GM23338 (cell line): ENCODE measurements at regions not wholly inside any gene's neighbourhood (a gene's known extent, or its start where the extent isn't known, plus 50 kb on each side); places are given as distances from the start of the nearest gene placed in this dataset.

Source experiments
- ATAC-seq: fragments of 200-7000 bp; cut with Tn5 transposase; 3 replicates; pipeline ENCODE4 v1.9.1; 2020
- DNase-seq: peaks from one replicate; pipeline ENCODE4 v3.0.0-alpha.2; 2015; ENCODE audit warnings: low spot score
- H2AFZ ChIP-seq: fragments of 200-600 bp; sonication (generic); 2 replicates; pipeline ENCODE4 v1.8.0; 2016; ENCODE audit warnings: antibody characterized with exemption, mild to moderate bottlenecking, moderate library complexity
- H3F3A ChIP-seq: fragments of 200-600 bp; sonication (generic); replicated peaks from 2 replicates; pipeline ENCODE4 v1.8.0; 2017; ENCODE audit warnings: antibody characterized with exemption, mixed run types, low read depth
- H3K27ac ChIP-seq: fragments of 200-600 bp; sonication (generic); 2 replicates; pipeline ENCODE4 v1.6.1; 2016; ENCODE audit warnings: low read depth
- H3K27me3 ChIP-seq: fragments of 200-600 bp; sonication (generic); 2 replicates; pipeline ENCODE4 v1.8.0; 2016; ENCODE audit warnings: mild to moderate bottlenecking, mixed run types, moderate library complexity; ENCODE audit not compliant: insufficient read depth
- H3K36me3 ChIP-seq: fragments of 200-600 bp; sonication (generic); 2 replicates; pipeline ENCODE4 v1.8.0; 2016; ENCODE audit warnings: mild to moderate bottlenecking; ENCODE audit not compliant: insufficient read depth
- H3K4me1 ChIP-seq: fragments of 200-600 bp; sonication (generic); 2 replicates; pipeline ENCODE4 v1.8.0; 2016; ENCODE audit warnings: mild to moderate bottlenecking, moderate library complexity; ENCODE audit not compliant: insufficient read depth
- H3K4me2 ChIP-seq: fragments of 200-600 bp; sonication (generic); 2 replicates; pipeline ENCODE4 v1.7.1; 2017; ENCODE audit warnings: mixed run types
- H3K4me3 ChIP-seq: fragments of 200-600 bp; sonication (generic); 2 replicates; pipeline ENCODE4 v1.6.1; 2016; ENCODE audit warnings: mixed run types
- H3K79me2 ChIP-seq: fragments of 200-600 bp; sonication (generic); replicated peaks from 2 replicates; pipeline ENCODE4 v1.8.0; 2017; ENCODE audit warnings: mild to moderate bottlenecking; ENCODE audit not compliant: insufficient read depth
- H3K9me2 ChIP-seq: fragments of 200-600 bp; sonication (generic); 2 replicates; pipeline ENCODE4 v1.8.0; 2017; ENCODE audit not compliant: insufficient read depth
- H4K20me1 ChIP-seq: fragments of 200-600 bp; sonication (generic); replicated peaks from 2 replicates; pipeline ENCODE4 v1.8.0; 2017; ENCODE audit warnings: mild to moderate bottlenecking; ENCODE audit not compliant: insufficient read depth
- H3K27ac Mint-ChIP-seq: 2 replicates; pipeline ENCODE4 v1.8.0; 2020; ENCODE audit warnings: inconsistent platforms, mild to moderate bottlenecking, moderate library complexity, mixed read lengths
- H3K27me3 Mint-ChIP-seq: 3 replicates; pipeline ENCODE4 v1.8.0; 2022; ENCODE audit warnings: low read depth, mild to moderate bottlenecking, moderate library complexity, mixed read lengths, inconsistent platforms; ENCODE audit not compliant: insufficient read depth, poor library complexity
- H3K36me3 Mint-ChIP-seq: 3 replicates; pipeline ENCODE4 v1.8.0; 2021; ENCODE audit warnings: low read depth, mild to moderate bottlenecking, inconsistent platforms, moderate library complexity, mixed read lengths
- H3K4me1 Mint-ChIP-seq: 3 replicates; pipeline ENCODE4 v1.8.0; 2020; ENCODE audit warnings: mild to moderate bottlenecking, inconsistent platforms, mixed read lengths
- H3K4me3 Mint-ChIP-seq: 3 replicates; pipeline ENCODE4 v1.8.0; 2021; ENCODE audit warnings: moderate library complexity, mild to moderate bottlenecking, inconsistent platforms, mixed read lengths
- H3K9me3 Mint-ChIP-seq: 3 replicates; pipeline ENCODE4 v1.8.0; 2020; ENCODE audit warnings: moderate library complexity, mild to moderate bottlenecking, inconsistent platforms, mixed read lengths
- CREB1 ChIP-seq: fragments of 250-450 bp; sonication (Bioruptor Pico); IDR thresholded peaks from 2 replicates; pipeline ENCODE4 v1.5.0; 2020; ENCODE audit warnings: low read depth, mild to moderate bottlenecking, moderate library complexity
- CTCF ChIP-seq, 2 experiments: fragments of 200-600 bp in 1 of 2; sonication (generic) in 1 of 2; conservative IDR thresholded peaks; 2 replicates each; pipeline versions ENCODE4 v1.5.1 to v1.6.1; 2016 to 2017; ENCODE audit warnings: antibody characterized with exemption in 2 of 2, low read depth in 2 of 2, mild to moderate bottlenecking in 2 of 2, moderate library complexity in 1 of 2
- ETS1 ChIP-seq: IDR thresholded peaks from 2 replicates; pipeline ENCODE4 v1.6.1; 2016; ENCODE audit warnings: antibody characterized with exemption
- EZH2 ChIP-seq: fragments of 200-600 bp; sonication (generic); IDR thresholded peaks from one replicate; pipeline ENCODE4 v1.8.0; 2017; ENCODE audit warnings: antibody characterized with exemption, mild to moderate bottlenecking, low read depth; ENCODE audit not compliant: unreplicated experiment
- EZH2phosphoT487 ChIP-seq: fragments of 200-600 bp; sonication (generic); IDR thresholded peaks from one replicate; pipeline ENCODE4 v1.8.1; 2018; ENCODE audit warnings: antibody characterized with exemption; ENCODE audit not compliant: unreplicated experiment
- JUNB ChIP-seq: IDR thresholded peaks from one replicate; pipeline ENCODE4 v1.6.1; 2016; ENCODE audit warnings: antibody characterized with exemption; ENCODE audit not compliant: unreplicated experiment
- NANOG ChIP-seq: IDR thresholded peaks from 2 replicates; pipeline ENCODE4 v1.6.1; 2016; ENCODE audit warnings: antibody characterized with exemption, borderline replicate concordance
- POLR2AphosphoS5 ChIP-seq: IDR thresholded peaks from 2 replicates; pipeline ENCODE4 v1.6.1; 2016; ENCODE audit warnings: antibody characterized with exemption, low read depth
- STAT1 ChIP-seq: IDR thresholded peaks from one replicate; pipeline ENCODE4 v1.6.1; 2016; ENCODE audit warnings: antibody characterized with exemption; ENCODE audit not compliant: unreplicated experiment
- ZNF114 ChIP-seq: fragments of 250-450 bp; sonication (Bioruptor Pico); IDR thresholded peaks from 2 replicates; pipeline ENCODE4 v1.5.0; 2020; ENCODE audit warnings: mild to moderate bottlenecking, moderate library complexity
- ZNF331 ChIP-seq: fragments of 250-450 bp; sonication (Bioruptor Pico); IDR thresholded peaks from 2 replicates; pipeline ENCODE4 v1.5.0; 2020; ENCODE audit warnings: low read depth, mild to moderate bottlenecking, moderate library complexity
- TF ChIP-seq, protein P1 (sequence below): IDR thresholded peaks from one replicate; pipeline ENCODE4 v1.6.1; 2018; ENCODE audit warnings: antibody characterized with exemption; ENCODE audit not compliant: unreplicated experiment

DNA sequence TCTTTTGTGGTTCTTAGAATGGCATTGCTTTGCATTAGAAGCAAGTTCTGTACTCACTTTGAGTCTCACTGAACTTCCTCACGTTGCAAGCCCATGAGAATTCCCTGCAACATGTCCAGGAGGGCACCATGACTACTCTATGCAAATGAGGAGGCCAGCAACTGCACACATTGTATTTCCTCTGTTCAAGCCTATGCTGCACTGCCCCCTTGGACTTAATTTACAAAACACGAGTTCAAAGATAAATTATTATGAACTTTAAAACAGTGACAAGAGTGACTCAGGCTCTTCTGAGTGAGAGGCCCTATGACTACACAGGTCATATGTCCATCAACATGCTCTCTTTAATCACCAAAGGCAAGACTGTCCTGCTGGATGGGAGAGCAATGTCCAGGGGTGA is 484.2 kb upstream of the ATP11B start (continued):
- TF ChIP-seq, protein P1, sequence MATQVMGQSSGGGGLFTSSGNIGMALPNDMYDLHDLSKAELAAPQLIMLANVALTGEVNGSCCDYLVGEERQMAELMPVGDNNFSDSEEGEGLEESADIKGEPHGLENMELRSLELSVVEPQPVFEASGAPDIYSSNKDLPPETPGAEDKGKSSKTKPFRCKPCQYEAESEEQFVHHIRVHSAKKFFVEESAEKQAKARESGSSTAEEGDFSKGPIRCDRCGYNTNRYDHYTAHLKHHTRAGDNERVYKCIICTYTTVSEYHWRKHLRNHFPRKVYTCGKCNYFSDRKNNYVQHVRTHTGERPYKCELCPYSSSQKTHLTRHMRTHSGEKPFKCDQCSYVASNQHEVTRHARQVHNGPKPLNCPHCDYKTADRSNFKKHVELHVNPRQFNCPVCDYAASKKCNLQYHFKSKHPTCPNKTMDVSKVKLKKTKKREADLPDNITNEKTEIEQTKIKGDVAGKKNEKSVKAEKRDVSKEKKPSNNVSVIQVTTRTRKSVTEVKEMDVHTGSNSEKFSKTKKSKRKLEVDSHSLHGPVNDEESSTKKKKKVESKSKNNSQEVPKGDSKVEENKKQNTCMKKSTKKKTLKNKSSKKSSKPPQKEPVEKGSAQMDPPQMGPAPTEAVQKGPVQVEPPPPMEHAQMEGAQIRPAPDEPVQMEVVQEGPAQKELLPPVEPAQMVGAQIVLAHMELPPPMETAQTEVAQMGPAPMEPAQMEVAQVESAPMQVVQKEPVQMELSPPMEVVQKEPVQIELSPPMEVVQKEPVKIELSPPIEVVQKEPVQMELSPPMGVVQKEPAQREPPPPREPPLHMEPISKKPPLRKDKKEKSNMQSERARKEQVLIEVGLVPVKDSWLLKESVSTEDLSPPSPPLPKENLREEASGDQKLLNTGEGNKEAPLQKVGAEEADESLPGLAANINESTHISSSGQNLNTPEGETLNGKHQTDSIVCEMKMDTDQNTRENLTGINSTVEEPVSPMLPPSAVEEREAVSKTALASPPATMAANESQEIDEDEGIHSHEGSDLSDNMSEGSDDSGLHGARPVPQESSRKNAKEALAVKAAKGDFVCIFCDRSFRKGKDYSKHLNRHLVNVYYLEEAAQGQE = no peak
- TF ChIP-seq EZH2 = no peak
- no peak for TF ChIP-seq CTCF (conservative IDR thresholded peaks at IDR 0.05; ENCODE audit: low read depth in 2 of 2)
- no peak for TF ChIP-seq ZNF114 (CRISPR knock-in tag)
- no peak for TF ChIP-seq STAT1
- TF ChIP-seq JUNB = no peak
- no peak for TF ChIP-seq NANOG
- no peak for TF ChIP-seq POLR2AphosphoS5
- TF ChIP-seq EZH2phosphoT487 = no peak

DNA sequence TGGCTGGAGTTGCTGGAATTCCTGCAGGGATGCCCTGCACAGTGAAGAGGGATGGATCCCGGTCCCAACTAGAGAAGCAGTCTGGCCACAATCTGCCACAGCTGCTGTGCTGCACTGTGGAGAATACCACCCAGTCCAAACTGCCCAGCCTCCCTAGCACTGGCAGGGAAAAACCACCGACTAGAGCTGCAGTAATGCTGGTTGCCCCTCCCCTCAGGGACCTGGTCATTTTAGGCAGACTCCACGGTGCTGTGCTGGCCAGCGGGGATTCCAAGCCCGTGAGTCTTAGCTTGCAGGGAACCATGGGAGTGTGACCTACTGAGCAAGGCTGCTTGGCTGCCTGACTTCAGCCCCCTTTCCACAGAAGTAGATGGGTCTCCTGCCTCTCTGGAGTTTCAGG is 478.0 kb upstream of the ATP11B start:
- H3K4me1 Mint-ChIP-seq = no peaks in the 10 kb centered on the region
- Histone ChIP-seq H3K36me3 (no peaks in the 10 kb centered on the region), H3K79me2 (no peaks in the 10 kb centered on the region), H3K9me2 (peaks cover 16% of the 10 kb centered on the region; the same call in 1 of the 2 replicates), H3K4me3 (no peak overlapping the region), H3F3A (no peaks in the 10 kb centered on the region), H2AFZ (no peak overlapping the region), H3K27ac (no peak overlapping the region), H4K20me1 (no peaks in the 10 kb centered on the region), H3K4me1 (no peaks in the 10 kb centered on the region), H3K27me3 (no peaks in the 10 kb centered on the region), H3K4me2 (no peak overlapping the region)
- no peak overlapping the region for H3K27ac Mint-ChIP-seq
- ATAC-seq (no peak), DNase-seq (no peak)
- H3K36me3 Mint-ChIP-seq = peaks cover 20% of the 10 kb centered on the region
- no peak overlapping the region for H3K4me3 Mint-ChIP-seq
- no peaks in the 10 kb centered on the region for H3K27me3 Mint-ChIP-seq
- H3K9me3 Mint-ChIP-seq = peaks cover 35% of the 10 kb centered on the region
- TF ChIP-seq, protein P1 = no peak
- TF ChIP-seq ZNF114 (CRISPR knock-in tag) = no peak
- no peak for TF ChIP-seq EZH2
- no peak for TF ChIP-seq CTCF (conservative IDR thresholded peaks at IDR 0.05; ENCODE audit: low read depth in 2 of 2)
- no peak for TF ChIP-seq EZH2phosphoT487
- no peak for TF ChIP-seq JUNB
- TF ChIP-seq ETS1 = no peak
- TF ChIP-seq POLR2AphosphoS5 = no peak
- TF ChIP-seq ZNF331 (CRISPR knock-in tag) = no peak
- TF ChIP-seq STAT1 = no peak
- no peak for TF ChIP-seq CREB1 (CRISPR knock-in tag)
